Neural cell (in vitro differentiated cells): ENCODE measurements at regions not wholly inside any gene's neighbourhood (a gene's known extent, or its start where the extent isn't known, plus 50 kb on each side); places are given as distances from the start of the nearest gene placed in this dataset.

Experiments used
- SMC3 ChIP-seq: fragments of 450-650 bp; conservative IDR thresholded peaks from 2 replicates; pipeline ENCODE4 v1.6.1; 2014; ENCODE audit warnings: antibody characterized with exemption, mild to moderate bottlenecking, moderate library complexity; ENCODE audit not compliant: poor library complexity
- TF ChIP-seq, protein P1 (sequence below): fragments of 450-650 bp; IDR thresholded peaks from 2 replicates; pipeline ENCODE4 v1.5.1; 2014; ENCODE audit warnings: antibody characterized with exemption, mild to moderate bottlenecking, moderate library complexity; ENCODE audit not compliant: poor library complexity, severe bottlenecking
- TF ChIP-seq, protein P2 (sequence below): IDR thresholded peaks from 2 replicates; pipeline ENCODE4 v1.6.1; 2012; ENCODE audit warnings: borderline replicate concordance

DNA sequence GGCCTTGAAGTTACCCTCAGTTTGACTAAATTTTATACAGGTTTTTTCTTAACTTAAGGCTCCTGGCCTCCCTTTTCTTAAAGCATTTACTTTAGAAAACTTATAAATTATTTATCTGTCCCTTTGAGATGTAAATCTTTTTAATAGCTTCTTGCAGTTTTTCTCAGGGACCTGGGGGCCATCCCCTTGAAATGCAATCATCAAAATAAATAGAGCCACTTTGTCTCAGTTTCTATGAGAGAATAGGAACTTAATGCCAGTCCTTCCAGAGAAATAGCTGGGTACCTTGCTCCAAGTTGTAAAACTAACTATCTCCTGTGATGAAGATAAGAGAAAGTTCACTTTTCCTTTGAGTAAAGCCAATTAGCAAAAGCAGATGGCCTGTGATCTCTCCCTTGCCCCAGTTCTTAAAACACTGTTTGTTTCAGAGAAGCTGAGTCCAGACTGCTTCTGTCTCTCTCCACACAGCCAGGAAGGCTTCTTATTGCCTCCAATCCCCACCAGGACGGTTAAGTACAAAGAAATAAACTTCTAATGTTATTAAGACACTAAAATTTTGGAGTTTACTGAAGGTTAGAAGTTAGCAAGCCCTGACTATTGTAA, 913.1 kb downstream of the OLFM4 start:
- TF ChIP-seq, protein P1, sequence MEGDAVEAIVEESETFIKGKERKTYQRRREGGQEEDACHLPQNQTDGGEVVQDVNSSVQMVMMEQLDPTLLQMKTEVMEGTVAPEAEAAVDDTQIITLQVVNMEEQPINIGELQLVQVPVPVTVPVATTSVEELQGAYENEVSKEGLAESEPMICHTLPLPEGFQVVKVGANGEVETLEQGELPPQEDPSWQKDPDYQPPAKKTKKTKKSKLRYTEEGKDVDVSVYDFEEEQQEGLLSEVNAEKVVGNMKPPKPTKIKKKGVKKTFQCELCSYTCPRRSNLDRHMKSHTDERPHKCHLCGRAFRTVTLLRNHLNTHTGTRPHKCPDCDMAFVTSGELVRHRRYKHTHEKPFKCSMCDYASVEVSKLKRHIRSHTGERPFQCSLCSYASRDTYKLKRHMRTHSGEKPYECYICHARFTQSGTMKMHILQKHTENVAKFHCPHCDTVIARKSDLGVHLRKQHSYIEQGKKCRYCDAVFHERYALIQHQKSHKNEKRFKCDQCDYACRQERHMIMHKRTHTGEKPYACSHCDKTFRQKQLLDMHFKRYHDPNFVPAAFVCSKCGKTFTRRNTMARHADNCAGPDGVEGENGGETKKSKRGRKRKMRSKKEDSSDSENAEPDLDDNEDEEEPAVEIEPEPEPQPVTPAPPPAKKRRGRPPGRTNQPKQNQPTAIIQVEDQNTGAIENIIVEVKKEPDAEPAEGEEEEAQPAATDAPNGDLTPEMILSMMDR, result no peak
- TF ChIP-seq SMC3, result no peak
- TF ChIP-seq, protein P2, sequence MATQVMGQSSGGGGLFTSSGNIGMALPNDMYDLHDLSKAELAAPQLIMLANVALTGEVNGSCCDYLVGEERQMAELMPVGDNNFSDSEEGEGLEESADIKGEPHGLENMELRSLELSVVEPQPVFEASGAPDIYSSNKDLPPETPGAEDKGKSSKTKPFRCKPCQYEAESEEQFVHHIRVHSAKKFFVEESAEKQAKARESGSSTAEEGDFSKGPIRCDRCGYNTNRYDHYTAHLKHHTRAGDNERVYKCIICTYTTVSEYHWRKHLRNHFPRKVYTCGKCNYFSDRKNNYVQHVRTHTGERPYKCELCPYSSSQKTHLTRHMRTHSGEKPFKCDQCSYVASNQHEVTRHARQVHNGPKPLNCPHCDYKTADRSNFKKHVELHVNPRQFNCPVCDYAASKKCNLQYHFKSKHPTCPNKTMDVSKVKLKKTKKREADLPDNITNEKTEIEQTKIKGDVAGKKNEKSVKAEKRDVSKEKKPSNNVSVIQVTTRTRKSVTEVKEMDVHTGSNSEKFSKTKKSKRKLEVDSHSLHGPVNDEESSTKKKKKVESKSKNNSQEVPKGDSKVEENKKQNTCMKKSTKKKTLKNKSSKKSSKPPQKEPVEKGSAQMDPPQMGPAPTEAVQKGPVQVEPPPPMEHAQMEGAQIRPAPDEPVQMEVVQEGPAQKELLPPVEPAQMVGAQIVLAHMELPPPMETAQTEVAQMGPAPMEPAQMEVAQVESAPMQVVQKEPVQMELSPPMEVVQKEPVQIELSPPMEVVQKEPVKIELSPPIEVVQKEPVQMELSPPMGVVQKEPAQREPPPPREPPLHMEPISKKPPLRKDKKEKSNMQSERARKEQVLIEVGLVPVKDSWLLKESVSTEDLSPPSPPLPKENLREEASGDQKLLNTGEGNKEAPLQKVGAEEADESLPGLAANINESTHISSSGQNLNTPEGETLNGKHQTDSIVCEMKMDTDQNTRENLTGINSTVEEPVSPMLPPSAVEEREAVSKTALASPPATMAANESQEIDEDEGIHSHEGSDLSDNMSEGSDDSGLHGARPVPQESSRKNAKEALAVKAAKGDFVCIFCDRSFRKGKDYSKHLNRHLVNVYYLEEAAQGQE, result no peak
